ENCODE measurements at regions not wholly inside any gene's neighbourhood (a gene's known extent, or its start where the extent isn't known, plus 50 kb on each side); places are given as distances from the start of the nearest gene placed in this dataset.

DNA sequence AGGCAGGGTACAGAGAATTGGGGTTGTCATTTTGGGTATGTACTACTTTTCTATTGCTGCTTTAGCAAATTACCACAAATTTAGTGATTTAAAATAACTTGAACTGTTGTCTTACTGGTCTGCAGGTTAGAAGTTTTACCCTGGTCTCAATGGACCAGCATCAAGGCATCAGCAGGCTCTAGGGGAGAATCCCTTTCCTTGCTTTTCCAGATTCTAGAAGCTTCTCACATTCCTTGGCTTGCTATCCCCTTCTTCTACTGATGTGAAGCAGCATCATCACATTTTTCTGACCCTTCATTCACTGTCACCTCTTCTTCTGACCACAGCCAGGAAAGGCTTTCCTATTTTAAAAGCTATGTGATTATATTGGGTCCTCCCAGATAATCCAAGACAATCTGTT is 237.8 kb upstream of the RBMS1 start:
- TF ChIP-seq TEAD4 (IDR thresholded peaks at IDR 0.05) = no peak
- TF ChIP-seq, protein P1, sequence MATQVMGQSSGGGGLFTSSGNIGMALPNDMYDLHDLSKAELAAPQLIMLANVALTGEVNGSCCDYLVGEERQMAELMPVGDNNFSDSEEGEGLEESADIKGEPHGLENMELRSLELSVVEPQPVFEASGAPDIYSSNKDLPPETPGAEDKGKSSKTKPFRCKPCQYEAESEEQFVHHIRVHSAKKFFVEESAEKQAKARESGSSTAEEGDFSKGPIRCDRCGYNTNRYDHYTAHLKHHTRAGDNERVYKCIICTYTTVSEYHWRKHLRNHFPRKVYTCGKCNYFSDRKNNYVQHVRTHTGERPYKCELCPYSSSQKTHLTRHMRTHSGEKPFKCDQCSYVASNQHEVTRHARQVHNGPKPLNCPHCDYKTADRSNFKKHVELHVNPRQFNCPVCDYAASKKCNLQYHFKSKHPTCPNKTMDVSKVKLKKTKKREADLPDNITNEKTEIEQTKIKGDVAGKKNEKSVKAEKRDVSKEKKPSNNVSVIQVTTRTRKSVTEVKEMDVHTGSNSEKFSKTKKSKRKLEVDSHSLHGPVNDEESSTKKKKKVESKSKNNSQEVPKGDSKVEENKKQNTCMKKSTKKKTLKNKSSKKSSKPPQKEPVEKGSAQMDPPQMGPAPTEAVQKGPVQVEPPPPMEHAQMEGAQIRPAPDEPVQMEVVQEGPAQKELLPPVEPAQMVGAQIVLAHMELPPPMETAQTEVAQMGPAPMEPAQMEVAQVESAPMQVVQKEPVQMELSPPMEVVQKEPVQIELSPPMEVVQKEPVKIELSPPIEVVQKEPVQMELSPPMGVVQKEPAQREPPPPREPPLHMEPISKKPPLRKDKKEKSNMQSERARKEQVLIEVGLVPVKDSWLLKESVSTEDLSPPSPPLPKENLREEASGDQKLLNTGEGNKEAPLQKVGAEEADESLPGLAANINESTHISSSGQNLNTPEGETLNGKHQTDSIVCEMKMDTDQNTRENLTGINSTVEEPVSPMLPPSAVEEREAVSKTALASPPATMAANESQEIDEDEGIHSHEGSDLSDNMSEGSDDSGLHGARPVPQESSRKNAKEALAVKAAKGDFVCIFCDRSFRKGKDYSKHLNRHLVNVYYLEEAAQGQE (IDR thresholded peaks at IDR 0.05; ENCODE audit: low read depth) = no peak
- TF ChIP-seq, protein P2, sequence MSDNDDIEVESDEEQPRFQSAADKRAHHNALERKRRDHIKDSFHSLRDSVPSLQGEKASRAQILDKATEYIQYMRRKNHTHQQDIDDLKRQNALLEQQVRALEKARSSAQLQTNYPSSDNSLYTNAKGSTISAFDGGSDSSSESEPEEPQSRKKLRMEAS (IDR thresholded peaks at IDR 0.05) = no peak
- TF ChIP-seq RAD21 (IDR thresholded peaks at IDR 0.05; ENCODE audit: low read depth) = no peak
- no peak for TF ChIP-seq EP300 (IDR thresholded peaks at IDR 0.05; ENCODE audit: borderline replicate concordance)
- no peak for TF ChIP-seq TCF12 (IDR thresholded peaks at IDR 0.05; ENCODE audit: low read depth)
- TF ChIP-seq CEBPB (IDR thresholded peaks at IDR 0.05) = no peak
- no peak for TF ChIP-seq NFIC (IDR thresholded peaks at IDR 0.05)
- no peak for TF ChIP-seq FOXM1 (IDR thresholded peaks at IDR 0.05; ENCODE audit: borderline replicate concordance, low read depth)
- no peak for TF ChIP-seq EGR1 (IDR thresholded peaks at IDR 0.05)
- TF ChIP-seq TAF1 (IDR thresholded peaks at IDR 0.05; ENCODE audit: low read depth) = no peak
- no peak for TF ChIP-seq CREB1 (IDR thresholded peaks at IDR 0.05; ENCODE audit: low read depth)
- TF ChIP-seq, protein P3, sequence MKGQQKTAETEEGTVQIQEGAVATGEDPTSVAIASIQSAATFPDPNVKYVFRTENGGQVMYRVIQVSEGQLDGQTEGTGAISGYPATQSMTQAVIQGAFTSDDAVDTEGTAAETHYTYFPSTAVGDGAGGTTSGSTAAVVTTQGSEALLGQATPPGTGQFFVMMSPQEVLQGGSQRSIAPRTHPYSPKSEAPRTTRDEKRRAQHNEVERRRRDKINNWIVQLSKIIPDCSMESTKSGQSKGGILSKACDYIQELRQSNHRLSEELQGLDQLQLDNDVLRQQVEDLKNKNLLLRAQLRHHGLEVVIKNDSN (IDR thresholded peaks at IDR 0.05) = no peak
- no peak for TF ChIP-seq YY1 (IDR thresholded peaks at IDR 0.05; ENCODE audit: low read depth)

Measured in Ishikawa (cell line).